ENCODE measurements at regions not wholly inside any gene's neighbourhood (a gene's known extent, or its start where the extent isn't known, plus 50 kb on each side); places are given as distances from the start of the nearest gene placed in this dataset.
"Not testable (repeated sequence)": the region's sequence is repeated elsewhere in the genome, so short reads cannot be mapped to it uniquely, and the experiment has no call there.

DNA sequence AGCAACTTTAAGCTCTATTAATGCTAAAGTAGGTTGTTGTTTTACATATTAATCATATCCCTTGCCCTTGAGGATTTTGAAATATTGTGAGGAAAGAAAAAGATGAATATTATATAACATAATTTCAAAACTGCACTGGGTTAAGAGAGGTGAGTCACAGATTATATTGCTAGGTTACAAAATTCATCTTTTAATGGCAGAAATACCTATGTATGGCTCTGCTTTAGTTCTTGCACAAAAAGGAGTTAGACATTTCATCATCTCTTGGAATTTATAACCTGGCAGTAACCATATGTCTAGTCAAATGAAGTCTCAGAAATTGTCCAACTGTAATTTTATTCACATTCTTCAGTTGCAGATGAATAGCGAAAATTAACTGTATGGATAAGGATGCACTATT, 2041.1 kb downstream of the OLFM4 start:
- no peak for DNase-seq

GRCh38 chr13:55073000-55073399, 2044.4 kb downstream of the OLFM4 start:
- DNase-seq = no peak

DNA sequence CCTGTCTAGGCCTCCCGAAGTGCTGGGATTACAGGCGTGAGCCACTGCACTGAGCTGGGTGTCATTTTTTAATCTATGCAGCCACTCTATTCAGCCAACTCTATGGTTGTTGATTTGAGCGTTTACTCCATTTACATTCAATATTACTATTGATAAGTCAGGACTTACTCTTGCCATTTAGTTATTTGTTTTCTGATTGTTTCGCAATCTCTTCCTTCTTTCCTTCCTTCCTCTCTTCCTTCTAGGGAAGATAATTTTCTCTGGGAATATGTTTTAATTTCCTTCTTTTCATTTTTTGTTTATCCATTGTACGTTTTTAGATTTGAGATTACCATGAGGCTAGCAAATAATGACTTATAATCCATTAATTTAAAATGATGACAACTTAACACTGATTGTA, 2056.0 kb downstream of the OLFM4 start:
- DNase-seq = no peak

- DNase-seq = no peak
These were observed 2053.6 kb upstream of the PRR20A start for GRCh38 chr13:55087085-55087484.

DNA sequence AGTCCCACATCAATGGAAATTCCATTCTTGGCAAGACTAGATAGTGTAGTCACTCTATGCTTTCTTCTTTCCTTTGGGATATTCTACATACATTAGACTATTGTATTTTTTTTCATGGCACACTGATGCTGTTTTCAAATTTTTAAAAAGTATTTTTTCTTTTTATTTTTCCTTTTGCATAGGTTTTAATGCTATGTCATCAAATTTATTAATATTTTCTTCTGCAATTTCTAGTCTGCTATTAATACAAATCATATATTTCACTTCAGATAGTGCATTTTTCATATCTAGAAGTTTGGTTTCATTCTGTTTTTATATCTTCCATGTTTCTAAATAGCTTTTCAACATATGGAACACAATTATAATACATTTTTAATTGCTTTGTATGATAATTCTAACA, 2050.1 kb upstream of the PRR20A start:
- no peak for DNase-seq

GRCh38 chr13:55091172-55091571, 2049.5 kb upstream of the PRR20A start:
- DNase-seq = no peak

DNA sequence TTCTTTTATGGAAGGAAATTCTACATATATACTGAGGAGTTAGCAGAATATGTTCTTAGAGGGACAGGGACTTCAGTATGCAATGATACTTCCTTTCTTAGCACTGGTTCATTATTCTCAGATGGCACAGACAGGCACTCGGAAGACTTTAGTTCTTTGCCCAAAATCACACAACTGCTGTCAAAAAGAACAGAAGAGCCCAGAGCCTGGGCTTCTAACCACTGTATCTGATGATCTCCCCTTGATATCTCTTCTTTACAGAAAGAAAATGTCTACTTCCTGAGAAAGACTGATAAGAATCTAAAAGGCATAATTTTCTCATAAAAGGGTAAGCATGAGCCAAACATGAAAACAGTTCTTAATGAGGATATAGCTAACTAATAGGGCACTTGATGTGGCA, 2034.2 kb upstream of the PRR20A start:
- DNase-seq = no peak

DNA sequence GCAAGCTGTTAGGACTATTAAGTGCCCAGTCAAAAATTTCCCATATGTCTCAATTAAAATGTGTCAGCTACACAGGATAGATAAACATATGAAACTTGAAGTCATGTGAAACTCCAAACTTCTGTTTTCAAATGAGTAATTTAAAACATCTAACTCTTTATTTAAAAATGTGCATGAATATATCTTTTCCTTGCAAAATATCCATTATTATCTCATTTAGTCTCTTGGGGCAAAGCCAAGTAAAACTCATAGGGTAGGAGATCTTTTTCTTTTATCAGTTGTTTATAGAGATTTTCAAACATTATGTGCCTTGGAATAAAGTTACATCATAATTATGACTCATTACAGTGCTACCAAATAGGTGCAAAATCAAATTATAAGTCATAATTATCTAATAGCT, 2020.1 kb upstream of the PRR20A start:
- no peak for DNase-seq

GRCh38 chr13:55155046-55155445, 1985.7 kb upstream of the PRR20A start:
- no peak for DNase-seq

DNA sequence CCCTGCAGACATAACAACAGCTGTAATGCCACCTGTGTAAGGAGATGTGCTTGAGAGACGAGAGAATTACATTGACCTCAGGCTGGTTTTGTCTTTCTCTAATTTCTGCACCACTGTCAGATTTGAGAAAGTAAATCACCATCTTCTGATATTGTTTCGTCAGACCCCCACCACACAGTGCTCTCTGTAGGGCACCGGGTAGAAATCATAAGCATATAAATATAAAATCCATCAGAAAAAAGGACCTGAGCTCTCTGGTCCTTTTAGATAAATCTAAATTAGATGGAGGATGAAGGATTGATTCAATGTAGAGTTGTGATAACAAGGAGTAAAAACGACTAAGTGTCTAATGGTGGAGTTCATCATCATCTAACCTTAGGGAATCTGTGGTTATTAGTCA, 1981.0 kb upstream of the PRR20A start:
- DNase-seq = no peak

DNA sequence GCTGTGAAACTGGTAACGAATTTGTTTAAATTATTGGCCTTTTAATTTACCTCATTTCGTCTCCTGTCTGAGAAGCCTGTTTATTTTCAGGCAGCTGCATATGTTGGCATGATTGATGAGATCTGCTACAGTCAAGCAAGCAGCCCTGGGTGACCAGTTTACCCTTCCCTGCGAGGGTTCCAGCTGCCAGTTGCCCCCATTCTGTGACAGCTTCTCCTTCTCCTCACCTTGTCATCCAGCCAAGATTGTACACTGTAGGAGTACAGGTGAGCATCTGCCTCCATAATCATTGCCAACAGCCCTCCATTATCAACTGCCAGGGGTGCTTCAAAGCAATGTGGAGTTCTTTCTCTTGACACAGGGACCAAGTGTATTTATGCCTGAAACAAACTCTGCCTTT, 1979.9 kb upstream of the PRR20A start:
- DNase-seq = no peak

GRCh38 chr13:55178582-55178981, 1962.1 kb upstream of the PRR20A start:
- DNase-seq = not testable (repeated sequence)

- no peak for DNase-seq
These were observed 1949.7 kb upstream of the PRR20A start for GRCh38 chr13:55190996-55191395.

DNA sequence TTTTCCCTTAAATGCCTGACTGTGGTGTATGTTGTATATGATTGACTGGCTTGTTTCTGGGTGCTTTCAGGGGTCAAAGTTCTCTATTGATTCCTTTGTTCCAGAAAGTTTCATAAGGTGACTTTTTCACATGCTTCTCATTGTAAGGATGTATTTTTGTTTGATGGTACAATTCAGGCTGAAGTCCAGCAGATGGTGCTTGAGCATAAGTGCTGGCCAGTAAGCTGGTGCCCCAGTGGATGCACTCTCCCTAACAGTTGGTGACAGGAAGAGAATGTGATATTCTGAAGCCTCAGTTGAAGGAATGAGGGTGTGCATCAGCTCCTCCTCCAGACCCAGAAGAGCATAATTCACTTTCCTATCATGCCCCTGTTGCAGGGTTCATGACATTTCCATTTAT, 1941.6 kb upstream of the PRR20A start:
- no peak for DNase-seq

GRCh38 chr13:55214841-55215345, 1925.8 kb upstream of the PRR20A start:
- DNase-seq = no peak

- DNase-seq = no peak
These were observed 1921.2 kb upstream of the PRR20A start for GRCh38 chr13:55219538-55219937.

DNA sequence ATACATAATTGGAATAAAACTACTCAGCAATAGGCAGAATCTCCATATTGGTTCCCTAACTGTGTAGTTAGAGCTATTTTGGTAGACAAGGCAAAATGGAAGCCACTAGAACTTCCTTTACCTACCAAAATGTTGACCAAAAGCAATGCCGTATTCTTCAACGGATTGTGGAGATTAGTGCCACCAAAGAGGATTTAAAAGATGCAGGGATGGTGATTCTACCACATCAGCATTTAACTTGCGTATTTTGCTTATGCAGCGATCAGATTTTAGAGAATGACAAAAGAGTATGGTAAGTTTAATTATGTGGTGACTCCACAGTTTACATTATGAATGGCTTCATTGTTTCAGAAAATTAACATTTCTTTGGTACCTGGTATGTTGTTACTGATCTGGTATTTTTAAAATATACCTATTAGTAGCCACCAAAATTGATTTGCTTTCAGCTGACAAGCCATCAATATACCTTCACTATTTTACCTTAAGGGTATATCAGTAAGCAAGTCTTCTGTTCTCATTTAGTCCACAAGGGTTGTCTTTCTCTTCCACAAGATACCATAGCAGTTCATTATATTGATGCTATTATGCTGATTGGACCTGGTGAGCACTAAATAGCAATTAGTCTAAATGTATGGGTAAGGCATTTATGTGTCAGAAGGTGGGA, 1910.7 kb upstream of the PRR20A start:
- no peak for DNase-seq

- DNase-seq = no peak
These were observed 1910.2 kb upstream of the PRR20A start for GRCh38 chr13:55230570-55230908.

DNA sequence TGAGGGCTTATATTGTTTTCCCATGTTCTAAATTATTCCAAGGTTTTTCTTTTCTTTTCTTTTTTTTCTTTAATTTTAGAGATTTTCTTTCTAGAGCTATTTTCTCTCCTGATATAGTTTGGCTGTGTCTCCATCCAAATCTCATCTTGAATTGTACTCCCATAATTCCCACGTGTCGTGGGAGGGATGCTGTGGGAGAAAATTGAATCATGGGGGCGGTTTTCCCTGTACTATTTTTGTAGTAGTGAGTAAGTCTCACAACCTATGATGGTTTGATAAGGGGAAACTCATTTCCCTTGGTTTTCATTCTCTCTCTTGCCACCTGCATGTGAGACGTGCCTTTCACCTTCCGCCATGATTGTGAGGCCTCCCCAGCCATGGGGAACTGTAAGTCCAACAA, 1906.4 kb upstream of the PRR20A start:
- no peak for DNase-seq

DNA sequence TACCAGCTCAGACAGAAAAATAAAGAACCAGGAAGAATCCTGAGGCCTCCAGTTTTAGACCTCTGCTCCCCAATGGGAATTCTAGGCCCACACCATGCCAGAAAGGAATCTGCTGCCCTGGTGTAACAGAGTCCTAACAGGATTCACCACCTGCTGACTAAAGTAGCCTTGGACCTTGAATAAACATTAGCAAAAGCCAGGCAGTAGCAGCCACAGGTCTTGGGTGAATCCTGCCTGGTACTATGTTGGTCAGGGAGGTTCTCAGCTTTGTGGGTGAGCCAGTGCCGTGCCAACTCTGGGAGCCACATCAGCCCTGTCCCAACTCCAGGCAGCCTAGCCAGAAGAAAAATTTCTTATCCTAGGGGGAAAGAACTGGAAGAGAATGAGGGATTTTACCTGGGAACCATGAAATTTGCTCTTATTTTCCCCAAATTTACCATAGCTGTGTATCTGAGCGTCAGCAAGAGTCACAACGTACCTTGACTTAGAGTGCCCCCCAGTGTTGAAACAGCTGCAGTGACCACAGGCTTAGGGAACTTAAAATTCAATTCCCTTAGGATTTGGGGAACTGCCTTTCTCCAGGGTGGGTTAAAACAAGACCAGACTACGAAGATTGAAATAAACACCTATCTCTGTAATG, 1895.6 kb upstream of the PRR20A start:
- no peak for DNase-seq

- no peak for DNase-seq
These were observed 1885.5 kb upstream of the PRR20A start for GRCh38 chr13:55255236-55255635.

- DNase-seq = no peak
These were observed 1877.7 kb upstream of the PRR20A start for GRCh38 chr13:55263045-55263444.

GRCh38 chr13:55266644-55267043, 1874.1 kb upstream of the PRR20A start:
- DNase-seq = no peak

- DNase-seq = no peak
These were observed 1842.5 kb upstream of the PRR20A start for GRCh38 chr13:55298201-55298600.

DNA sequence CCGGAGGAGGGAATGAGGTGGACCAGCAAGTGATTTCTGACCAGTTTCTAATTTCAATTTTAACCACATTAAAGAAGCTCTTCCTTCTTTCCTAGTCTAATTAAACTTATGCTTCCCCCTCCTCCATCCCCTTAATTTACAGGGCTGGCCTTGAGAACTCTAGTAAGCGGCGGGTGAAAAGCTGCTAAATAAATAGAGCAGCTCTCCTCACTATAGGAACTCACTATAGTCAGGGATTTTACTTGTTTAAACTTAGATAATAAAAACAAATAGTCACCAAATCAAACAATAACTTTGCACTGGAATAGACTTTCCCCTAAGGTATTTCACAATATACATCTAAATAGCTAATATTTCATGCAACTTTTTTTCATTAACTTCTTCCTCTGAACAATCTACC, 1838.2 kb upstream of the PRR20A start:
- DNase-seq = no peak

Measured in NCI-H1048 (cell line).